Pancreas (tissue), 10 donors: ENCODE measurements at regions not wholly inside any gene's neighbourhood (a gene's known extent, or its start where the extent isn't known, plus 50 kb on each side); places are given as distances from the start of the nearest gene placed in this dataset.

ENCODE experiments used
- ATAC-seq, 4 donors: fragments of 200-7000 bp; cut with Tn5 transposase; one replicate each; pipeline versions ENCODE4 v1.8.0 to v1.9.1; 2020; ENCODE audit warnings: mild to moderate bottlenecking in 4 of 4, moderate library complexity in 4 of 4
- DNase-seq, 6 donors: peaks; one replicate each; pipeline ENCODE4 v3.0.0-alpha.2; 2020
- FAIRE-seq: peaks from 2 replicates; lab custom pipeline; 2012; peaks lifted over from hg19 to GRCh38; lab: Jason Lieb, UNC
- H3K27ac ChIP-seq, 4 donors: fragments of 200-600 bp; sonication (generic); 1 replicate in 3 of 4; 2 replicates in 1 of 4; pipeline versions ENCODE4 v1.5.0 to v1.8.0; 2020
- H3K27me3 ChIP-seq, 4 donors: fragments of 200-600 bp; one replicate each; pipeline ENCODE4 v1.8.0; 2021
- H3K36me3 ChIP-seq, 3 donors: fragments of 200-600 bp; sonication (generic) in 1 of 3; one replicate each; pipeline versions ENCODE4 v1.5.0 to v1.8.0; 2020 to 2021
- H3K4me1 ChIP-seq, 3 donors: fragments of 200-600 bp; one replicate each; pipeline ENCODE4 v1.8.0; 2021
- H3K4me3 ChIP-seq, 4 donors: fragments of 200-600 bp; sonication (generic) in 2 of 4; one replicate each; pipeline versions ENCODE4 v1.5.0 to v1.8.0; 2020 to 2021
- H3K9me3 ChIP-seq, 4 donors: fragments of 200-600 bp; one replicate each; pipeline ENCODE4 v1.8.0; 2021
- CTCF ChIP-seq, 4 donors: fragments of 200-600 bp; sonication (generic) in 3 of 4; IDR thresholded peaks; one replicate each; pipeline versions ENCODE4 v1.5.0 to v1.8.0; 2021; ENCODE audit warnings: antibody characterized with exemption in 4 of 4
- WGBS, 2 donors: extraction: QIAGEN DNeasy Blood & Tissue Kit; methylation state at CpG; one replicate each; pipeline ENCODE4 v1.1.7; 2013; 5-methylcytosine and 5-hydroxymethylcytosine counted together
- intact Hi-C, 3 donors: fragments of 100-400 bp; cut with DNase I; formaldehyde crosslinking; loops; one replicate each; pipeline versions ENCODE4 v1.11.1 to v1.14.2; 2022
- donor health status: healthy with polysubstance abuse.
- donor health status: DM: no; HTN: no; CAD: no; lungs with moderate emphysema.
- donor health status: DM: no; HTN: no; CAD: no.
- donor health status: control.
- donor health status: control.
- donor health status: Bipolar disorder and iron deficiency.
- donor health status: DM: yes; HTN: yes; CAD: no.
- donor health status: DM: no; HTN: no; CAD: no.
- donor health status: DM: no; HTN: no; CAD: no.
- donor health status: DM: yes; HTN: yes; CAD: no.

GRCh38 chr13:77985866-77986636, 67.4 kb upstream of the EDNRB start:
- no peak for FAIRE-seq
- intact Hi-C loops, result no loop called here
- DNase-seq, result no peak
- no peak overlapping the region for H3K27ac ChIP-seq
- no peak overlapping the region for H3K4me3 ChIP-seq
- TF ChIP-seq CTCF (IDR thresholded peaks at IDR 0.05), result no peak
- no peaks in the 10 kb centered on the region for H3K36me3 ChIP-seq
- H3K4me1 ChIP-seq, result no peaks in the 10 kb centered on the region
- no peak for ATAC-seq
- H3K9me3 ChIP-seq, result no peaks in the 10 kb centered on the region
- 32 to 38% methylated on average over 3 of the region's 3 CpGs for WGBS, 2 donors
- no peaks in the 10 kb centered on the region for H3K27me3 ChIP-seq

- WGBS, 2 donors, result 31 to 62% methylated on average over 1 of the region's 1 CpG
- Histone ChIP-seq H3K36me3 (no peaks in the 10 kb centered on the region), H3K4me1 (no peaks in the 10 kb centered on the region), H3K4me3 (no peak overlapping the region), H3K9me3 (no peaks in the 10 kb centered on the region), H3K27ac (no peak overlapping the region), H3K27me3 (no peaks in the 10 kb centered on the region)
- TF ChIP-seq CTCF (IDR thresholded peaks at IDR 0.05), result no peak
- ATAC-seq, result no peak
- no peak for FAIRE-seq
- DNase-seq, result no peak
- intact Hi-C loops, result no loop called here
Measured at GRCh38 chr13:77981281-77981881, 62.8 kb upstream of the EDNRB start.

- Histone ChIP-seq H3K27ac (no peak overlapping the region), H3K9me3 (no peaks in the 10 kb centered on the region), H3K4me1 (no peaks in the 10 kb centered on the region), H3K4me3 (no peak overlapping the region), H3K27me3 (no peaks in the 10 kb centered on the region), H3K36me3 (no peaks in the 10 kb centered on the region)
- FAIRE-seq (no peak), DNase-seq (no peak), ATAC-seq (peak in 1 of 4 donors; percentile 22)
- TF ChIP-seq CTCF (IDR thresholded peaks at IDR 0.05), result no peak
- intact Hi-C loops, result no loop called here
- 20 to 29% methylated on average over 2 of the region's 2 CpGs for WGBS, 2 donors
Measured at GRCh38 chr13:77980592-77980991, 62.0 kb upstream of the EDNRB start.

- H3K27ac ChIP-seq, result no peak overlapping the region
Measured at GRCh38 chr13:77979721-77980385, 61.2 kb upstream of the EDNRB start.

More at GRCh38 chr13:77979721-77980385, 61.2 kb upstream of the EDNRB start:
- intact Hi-C loops, result no loop called here
- FAIRE-seq, result no peak
- TF ChIP-seq CTCF (IDR thresholded peaks at IDR 0.05), result no peak
- H3K4me1 ChIP-seq, result no peaks in the 10 kb centered on the region
- no peaks in the 10 kb centered on the region for H3K36me3 ChIP-seq
- 65 to 76% methylated on average over 3 of the region's 3 CpGs for WGBS, 2 donors
- no peaks in the 10 kb centered on the region for H3K27me3 ChIP-seq
- no peak for DNase-seq
- H3K9me3 ChIP-seq, result no peaks in the 10 kb centered on the region
- ATAC-seq, result no peak
- H3K4me3 ChIP-seq, result no peak overlapping the region
